ENCODE measurements at regions not wholly inside any gene's neighbourhood (a gene's known extent, or its start where the extent isn't known, plus 50 kb on each side); places are given as distances from the start of the nearest gene placed in this dataset.

DNA sequence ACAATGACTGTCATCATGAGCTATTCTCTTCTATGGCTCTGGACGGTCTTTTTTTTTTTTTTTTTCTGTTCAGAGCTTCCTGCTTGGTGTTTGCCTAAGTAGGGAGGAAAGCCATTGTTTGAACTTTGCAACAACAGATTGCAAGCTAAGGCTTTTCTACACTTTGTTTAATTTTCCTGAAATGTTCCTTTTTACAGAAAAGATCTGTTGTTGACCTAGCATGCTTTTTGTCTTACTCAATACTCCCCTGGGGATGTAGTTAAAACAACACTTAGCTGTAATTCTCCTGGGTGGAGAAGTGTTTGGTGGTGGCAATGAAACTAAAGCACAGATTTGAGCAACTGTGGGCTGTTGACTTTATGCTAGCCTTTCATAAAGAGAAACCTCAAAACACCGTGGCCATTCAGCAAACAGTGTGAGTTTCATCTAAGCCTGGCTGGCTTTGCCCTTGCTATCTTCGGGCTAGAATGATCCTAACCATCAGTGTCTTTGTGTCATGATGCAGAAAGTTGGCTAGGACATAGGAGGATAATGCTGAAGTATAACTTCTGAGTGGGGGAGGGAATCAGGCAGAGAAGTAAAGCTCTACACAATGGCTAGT lies 110.5 kb downstream of the ANXA3 start (continued):
- TF ChIP-seq, protein P1, sequence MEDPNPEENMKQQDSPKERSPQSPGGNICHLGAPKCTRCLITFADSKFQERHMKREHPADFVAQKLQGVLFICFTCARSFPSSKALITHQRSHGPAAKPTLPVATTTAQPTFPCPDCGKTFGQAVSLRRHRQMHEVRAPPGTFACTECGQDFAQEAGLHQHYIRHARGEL (CRISPR knock-in tag; IDR thresholded peaks at IDR 0.05), result no peak
- TF ChIP-seq FOSL2 (CRISPR knock-in tag; IDR thresholded peaks at IDR 0.05), result peak; percentile 78
- no peak for TF ChIP-seq PHF5A (CRISPR knock-in tag; IDR thresholded peaks at IDR 0.05; ENCODE audit: low read depth, unreplicated experiment)
- TF ChIP-seq NR2F6 (IDR thresholded peaks at IDR 0.05), result peak; percentile 29; the same call in 1 of the 2 replicates
- peak; percentile 32 for TF ChIP-seq NR2F6 (CRISPR knock-in tag; IDR thresholded peaks at IDR 0.05)
- peak; percentile 93 for TF ChIP-seq FOXA3 (CRISPR knock-in tag; IDR thresholded peaks at IDR 0.05)
- peak; percentile 52; the same call in 1 of the 2 replicates for TF ChIP-seq KAT8 (CRISPR knock-in tag; IDR thresholded peaks at IDR 0.05)
- TF ChIP-seq NONO (IDR thresholded peaks at IDR 0.05), result no peak
- no peak for TF ChIP-seq NONO (CRISPR knock-in tag; conservative IDR thresholded peaks at IDR 0.05)
- TF ChIP-seq RARG (CRISPR knock-in tag; IDR thresholded peaks at IDR 0.05; ENCODE audit: low read depth), result no peak
- no peak for TF ChIP-seq AKAP8 (CRISPR knock-in tag; IDR thresholded peaks at IDR 0.05)
- no peak for TF ChIP-seq ZMYM2 (CRISPR knock-in tag; IDR thresholded peaks at IDR 0.05)
- TF ChIP-seq DMAP1 (CRISPR knock-in tag; IDR thresholded peaks at IDR 0.05), result no peak
- no peak for TF ChIP-seq NCOA5 (CRISPR knock-in tag; IDR thresholded peaks at IDR 0.05)
- TF ChIP-seq ZNF12 (CRISPR knock-in tag; IDR thresholded peaks at IDR 0.05), result no peak
- TF ChIP-seq, protein P2, sequence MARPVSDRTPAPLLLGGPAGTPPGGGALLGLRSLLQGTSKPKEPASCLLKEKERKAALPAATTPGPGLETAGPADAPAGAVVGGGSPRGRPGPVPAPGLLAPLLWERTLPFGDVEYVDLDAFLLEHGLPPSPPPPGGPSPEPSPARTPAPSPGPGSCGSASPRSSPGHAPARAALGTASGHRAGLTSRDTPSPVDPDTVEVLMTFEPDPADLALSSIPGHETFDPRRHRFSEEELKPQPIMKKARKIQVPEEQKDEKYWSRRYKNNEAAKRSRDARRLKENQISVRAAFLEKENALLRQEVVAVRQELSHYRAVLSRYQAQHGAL (CRISPR knock-in tag; IDR thresholded peaks at IDR 0.05; ENCODE audit: not compliant biosample characterization), result no peak
- TF ChIP-seq, protein P3, sequence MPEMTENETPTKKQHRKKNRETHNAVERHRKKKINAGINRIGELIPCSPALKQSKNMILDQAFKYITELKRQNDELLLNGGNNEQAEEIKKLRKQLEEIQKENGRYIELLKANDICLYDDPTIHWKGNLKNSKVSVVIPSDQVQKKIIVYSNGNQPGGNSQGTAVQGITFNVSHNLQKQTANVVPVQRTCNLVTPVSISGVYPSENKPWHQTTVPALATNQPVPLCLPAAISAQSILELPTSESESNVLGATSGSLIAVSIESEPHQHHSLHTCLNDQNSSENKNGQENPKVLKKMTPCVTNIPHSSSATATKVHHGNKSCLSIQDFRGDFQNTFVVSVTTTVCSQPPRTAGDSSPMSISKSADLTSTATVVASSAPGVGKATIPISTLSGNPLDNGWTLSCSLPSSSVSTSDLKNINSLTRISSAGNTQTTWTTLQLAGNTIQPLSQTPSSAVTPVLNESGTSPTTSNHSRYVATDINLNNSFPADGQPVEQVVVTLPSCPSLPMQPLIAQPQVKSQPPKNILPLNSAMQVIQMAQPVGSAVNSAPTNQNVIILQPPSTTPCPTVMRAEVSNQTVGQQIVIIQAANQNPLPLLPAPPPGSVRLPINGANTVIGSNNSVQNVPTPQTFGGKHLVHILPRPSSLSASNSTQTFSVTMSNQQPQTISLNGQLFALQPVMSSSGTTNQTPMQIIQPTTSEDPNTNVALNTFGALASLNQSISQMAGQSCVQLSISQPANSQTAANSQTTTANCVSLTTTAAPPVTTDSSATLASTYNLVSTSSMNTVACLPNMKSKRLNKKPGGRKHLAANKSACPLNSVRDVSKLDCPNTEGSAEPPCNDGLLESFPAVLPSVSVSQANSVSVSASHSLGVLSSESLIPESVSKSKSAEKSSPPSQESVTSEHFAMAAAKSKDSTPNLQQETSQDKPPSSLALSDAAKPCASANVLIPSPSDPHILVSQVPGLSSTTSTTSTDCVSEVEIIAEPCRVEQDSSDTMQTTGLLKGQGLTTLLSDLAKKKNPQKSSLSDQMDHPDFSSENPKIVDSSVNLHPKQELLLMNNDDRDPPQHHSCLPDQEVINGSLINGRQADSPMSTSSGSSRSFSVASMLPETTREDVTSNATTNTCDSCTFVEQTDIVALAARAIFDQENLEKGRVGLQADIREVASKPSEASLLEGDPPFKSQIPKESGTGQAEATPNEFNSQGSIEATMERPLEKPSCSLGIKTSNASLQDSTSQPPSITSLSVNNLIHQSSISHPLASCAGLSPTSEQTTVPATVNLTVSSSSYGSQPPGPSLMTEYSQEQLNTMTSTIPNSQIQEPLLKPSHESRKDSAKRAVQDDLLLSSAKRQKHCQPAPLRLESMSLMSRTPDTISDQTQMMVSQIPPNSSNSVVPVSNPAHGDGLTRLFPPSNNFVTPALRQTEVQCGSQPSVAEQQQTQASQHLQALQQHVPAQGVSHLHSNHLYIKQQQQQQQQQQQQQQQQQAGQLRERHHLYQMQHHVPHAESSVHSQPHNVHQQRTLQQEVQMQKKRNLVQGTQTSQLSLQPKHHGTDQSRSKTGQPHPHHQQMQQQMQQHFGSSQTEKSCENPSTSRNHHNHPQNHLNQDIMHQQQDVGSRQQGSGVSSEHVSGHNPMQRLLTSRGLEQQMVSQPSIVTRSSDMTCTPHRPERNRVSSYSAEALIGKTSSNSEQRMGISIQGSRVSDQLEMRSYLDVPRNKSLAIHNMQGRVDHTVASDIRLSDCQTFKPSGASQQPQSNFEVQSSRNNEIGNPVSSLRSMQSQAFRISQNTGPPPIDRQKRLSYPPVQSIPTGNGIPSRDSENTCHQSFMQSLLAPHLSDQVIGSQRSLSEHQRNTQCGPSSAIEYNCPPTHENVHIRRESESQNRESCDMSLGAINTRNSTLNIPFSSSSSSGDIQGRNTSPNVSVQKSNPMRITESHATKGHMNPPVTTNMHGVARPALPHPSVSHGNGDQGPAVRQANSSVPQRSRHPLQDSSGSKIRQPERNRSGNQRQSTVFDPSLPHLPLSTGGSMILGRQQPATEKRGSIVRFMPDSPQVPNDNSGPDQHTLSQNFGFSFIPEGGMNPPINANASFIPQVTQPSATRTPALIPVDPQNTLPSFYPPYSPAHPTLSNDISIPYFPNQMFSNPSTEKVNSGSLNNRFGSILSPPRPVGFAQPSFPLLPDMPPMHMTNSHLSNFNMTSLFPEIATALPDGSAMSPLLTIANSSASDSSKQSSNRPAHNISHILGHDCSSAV (CRISPR knock-in tag; IDR thresholded peaks at IDR 0.05; ENCODE audit: borderline replicate concordance), result no peak
- TF ChIP-seq, protein P4, sequence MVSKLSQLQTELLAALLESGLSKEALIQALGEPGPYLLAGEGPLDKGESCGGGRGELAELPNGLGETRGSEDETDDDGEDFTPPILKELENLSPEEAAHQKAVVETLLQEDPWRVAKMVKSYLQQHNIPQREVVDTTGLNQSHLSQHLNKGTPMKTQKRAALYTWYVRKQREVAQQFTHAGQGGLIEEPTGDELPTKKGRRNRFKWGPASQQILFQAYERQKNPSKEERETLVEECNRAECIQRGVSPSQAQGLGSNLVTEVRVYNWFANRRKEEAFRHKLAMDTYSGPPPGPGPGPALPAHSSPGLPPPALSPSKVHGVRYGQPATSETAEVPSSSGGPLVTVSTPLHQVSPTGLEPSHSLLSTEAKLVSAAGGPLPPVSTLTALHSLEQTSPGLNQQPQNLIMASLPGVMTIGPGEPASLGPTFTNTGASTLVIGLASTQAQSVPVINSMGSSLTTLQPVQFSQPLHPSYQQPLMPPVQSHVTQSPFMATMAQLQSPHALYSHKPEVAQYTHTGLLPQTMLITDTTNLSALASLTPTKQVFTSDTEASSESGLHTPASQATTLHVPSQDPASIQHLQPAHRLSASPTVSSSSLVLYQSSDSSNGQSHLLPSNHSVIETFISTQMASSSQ (IDR thresholded peaks at IDR 0.05; ENCODE audit: low read depth), result 0 out of 2 replicates have a peak, but pooled peaks have one; percentile 37
- TF ChIP-seq, protein P4 (CRISPR knock-in tag; IDR thresholded peaks at IDR 0.05; ENCODE audit: borderline replicate concordance), result no peak

All from HepG2 (cell line).